Activated CD4-positive, alpha-beta T cell treated with anti-CD3 and anti-CD28 coated beads, Interleukin-2, amount 10 ng/mL, durations not matched to agents 24 days and 14 days (primary cell): ENCODE measurements at regions not wholly inside any gene's neighbourhood (a gene's known extent, or its start where the extent isn't known, plus 50 kb on each side); places are given as distances from the start of the nearest gene placed in this dataset.
"Not testable (repeated sequence)": the region's sequence is repeated elsewhere in the genome, so short reads cannot be mapped to it uniquely, and the experiment has no call there.

ENCODE experiments used
- DNase-seq: peaks from one replicate; pipeline ENCODE4 v3.0.0; 2022
- H3K27ac Mint-ChIP-seq: one replicate; pipeline ENCODE4 v1.8.0; 2022; ENCODE audit warnings: mild to moderate bottlenecking, mixed read lengths
- H3K27me3 Mint-ChIP-seq: one replicate; pipeline ENCODE4 v1.8.0; 2022; ENCODE audit warnings: mixed read lengths
- H3K36me3 Mint-ChIP-seq: one replicate; pipeline ENCODE4 v1.8.0; 2022; ENCODE audit warnings: low read depth, mild to moderate bottlenecking, mixed read lengths
- H3K4me1 Mint-ChIP-seq: one replicate; pipeline ENCODE4 v1.8.0; 2021; ENCODE audit warnings: mixed read lengths
- H3K4me3 Mint-ChIP-seq: one replicate; pipeline ENCODE4 v1.8.0; 2022; ENCODE audit warnings: mild to moderate bottlenecking, moderate library complexity, mixed read lengths
- H3K9me3 Mint-ChIP-seq: one replicate; pipeline ENCODE4 v1.8.0; 2021; ENCODE audit warnings: mixed read lengths
- intact Hi-C: fragments of 100-400 bp; cut with micrococcal nuclease; formaldehyde crosslinking; loops from one replicate; pipeline ENCODE4 v1.15.1; 2023

DNA sequence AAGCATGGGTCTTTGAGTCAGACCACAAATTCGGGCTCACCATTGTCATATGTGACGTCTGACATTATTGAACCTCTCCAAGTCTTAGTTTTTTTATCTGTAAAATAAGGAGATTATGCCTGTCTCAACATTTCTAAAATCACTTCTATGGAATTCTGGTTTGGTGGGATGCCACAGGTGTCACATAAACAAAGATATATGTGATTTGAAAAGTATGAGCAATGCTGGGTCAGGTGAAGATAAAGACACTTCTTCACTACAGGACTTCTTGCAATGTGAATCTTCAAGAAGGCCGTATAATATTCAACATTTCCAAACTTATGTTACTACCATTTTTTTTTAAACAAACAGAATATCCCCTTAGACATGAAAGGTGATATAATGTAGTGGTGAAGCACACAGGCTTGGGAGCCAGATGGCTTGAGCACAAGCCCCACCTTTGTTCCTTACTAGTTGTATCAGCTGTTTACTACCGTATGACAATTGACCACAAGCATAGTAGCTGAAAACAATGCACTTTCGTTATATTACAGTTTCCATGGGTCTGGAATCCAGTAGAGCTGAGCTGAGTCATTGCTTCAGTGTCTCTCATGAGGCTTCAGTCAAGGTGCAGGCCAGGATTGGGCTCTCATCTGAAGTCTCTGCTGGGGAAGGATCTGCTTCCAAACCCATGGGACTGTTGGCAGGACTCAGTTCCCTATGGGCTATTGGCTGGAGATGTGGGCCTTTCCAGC is 87.7 kb downstream of the UTP18 start:
- Mint-ChIP-seq H3K36me3 (no peaks in the 10 kb centered on the region), H3K27me3 (peaks cover 20% of the 10 kb centered on the region), H3K27ac (no peak overlapping the region), H3K9me3 (no peaks in the 10 kb centered on the region), H3K4me3 (no peak overlapping the region), H3K4me1 (no peaks in the 10 kb centered on the region)
- no peak for DNase-seq
- intact Hi-C loops, result no loop called here

GRCh38 chr17:51351080-51351479 is 90.7 kb downstream of the UTP18 start:
- Mint-ChIP-seq H3K27me3 (peaks cover 22% of the 10 kb centered on the region), H3K9me3 (no peaks in the 10 kb centered on the region), H3K4me3 (no peak overlapping the region), H3K27ac (no peak overlapping the region), H3K4me1 (no peaks in the 10 kb centered on the region), H3K36me3 (no peaks in the 10 kb centered on the region)
- intact Hi-C loops, result no loop called here
- DNase-seq, result no peak

- H3K27me3 Mint-ChIP-seq, result peaks cover 21% of the 10 kb centered on the region
Measured at GRCh38 chr17:51351890-51352289, 91.5 kb downstream of the UTP18 start.

DNA sequence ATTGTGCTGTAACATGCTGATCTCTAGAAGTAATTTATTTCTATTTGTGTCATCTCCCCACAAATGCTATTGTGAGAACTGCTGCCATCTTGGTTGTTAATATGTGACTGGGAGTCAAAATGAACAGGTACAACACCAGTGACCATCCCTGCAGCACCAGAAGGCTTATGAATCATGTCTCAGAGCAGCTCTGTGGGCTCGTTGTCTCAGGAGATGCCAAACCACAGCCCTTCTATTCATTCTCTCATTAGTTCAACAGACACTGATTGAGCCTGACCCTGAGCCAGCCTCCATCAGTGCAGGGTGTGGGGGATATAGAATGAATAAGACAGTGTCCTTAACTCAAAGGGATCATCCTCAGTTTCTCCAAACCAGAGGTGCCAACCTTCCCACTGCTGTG is 92.5 kb downstream of the UTP18 start:
- Mint-ChIP-seq H3K27ac (no peak overlapping the region), H3K4me3 (no peak overlapping the region), H3K4me1 (no peaks in the 10 kb centered on the region), H3K9me3 (no peaks in the 10 kb centered on the region), H3K36me3 (no peaks in the 10 kb centered on the region), H3K27me3 (peaks cover 18% of the 10 kb centered on the region)
- DNase-seq, result no peak
- intact Hi-C loops, result no loop called here

More at GRCh38 chr17:51351890-51352289, 91.5 kb downstream of the UTP18 start:
- intact Hi-C loops, result no loop called here
- no peaks in the 10 kb centered on the region for H3K9me3 Mint-ChIP-seq
- H3K4me3 Mint-ChIP-seq, result no peak overlapping the region
- H3K36me3 Mint-ChIP-seq, result no peaks in the 10 kb centered on the region
- no peak for DNase-seq
- H3K27ac Mint-ChIP-seq, result no peak overlapping the region
- no peaks in the 10 kb centered on the region for H3K4me1 Mint-ChIP-seq

GRCh38 chr17:51353296-51353695 is 93.0 kb downstream of the UTP18 start:
- no peak overlapping the region for H3K4me3 Mint-ChIP-seq
- H3K36me3 Mint-ChIP-seq, result no peaks in the 10 kb centered on the region
- H3K9me3 Mint-ChIP-seq, result no peaks in the 10 kb centered on the region
- no peaks in the 10 kb centered on the region for H3K4me1 Mint-ChIP-seq
- no peak for DNase-seq
- intact Hi-C loops, result no loop called here
- peaks cover 18% of the 10 kb centered on the region for H3K27me3 Mint-ChIP-seq
- H3K27ac Mint-ChIP-seq, result no peak overlapping the region

- peaks cover 17% of the 10 kb centered on the region for H3K27me3 Mint-ChIP-seq
- no peaks in the 10 kb centered on the region for H3K9me3 Mint-ChIP-seq
- no peak overlapping the region for H3K4me3 Mint-ChIP-seq
- no peak overlapping the region for H3K27ac Mint-ChIP-seq
- H3K36me3 Mint-ChIP-seq, result no peaks in the 10 kb centered on the region
- intact Hi-C loops, result no loop called here
- H3K4me1 Mint-ChIP-seq, result no peaks in the 10 kb centered on the region
- no peak for DNase-seq
Measured at GRCh38 chr17:51354936-51355335, 94.6 kb downstream of the UTP18 start.

GRCh38 chr17:51355441-51356410 is 95.4 kb downstream of the UTP18 start:
- intact Hi-C loops, result no loop called here
- H3K9me3 Mint-ChIP-seq, result no peaks in the 10 kb centered on the region
- no peak overlapping the region for H3K4me3 Mint-ChIP-seq
- DNase-seq, result no peak
- H3K36me3 Mint-ChIP-seq, result no peaks in the 10 kb centered on the region
- H3K27me3 Mint-ChIP-seq, result peaks cover 17% of the 10 kb centered on the region
- H3K27ac Mint-ChIP-seq, result no peak overlapping the region
- H3K4me1 Mint-ChIP-seq, result no peaks in the 10 kb centered on the region

GRCh38 chr17:51359055-51359454 is 98.7 kb downstream of the UTP18 start:
- no peak overlapping the region for H3K4me3 Mint-ChIP-seq
- no peaks in the 10 kb centered on the region for H3K9me3 Mint-ChIP-seq
- intact Hi-C loops, result no loop called here
- peaks cover 2% of the 10 kb centered on the region for H3K27me3 Mint-ChIP-seq
- no peaks in the 10 kb centered on the region for H3K36me3 Mint-ChIP-seq
- H3K27ac Mint-ChIP-seq, result no peak overlapping the region
- no peaks in the 10 kb centered on the region for H3K4me1 Mint-ChIP-seq
- DNase-seq, result no peak

GRCh38 chr17:51362811-51363585 is 102.7 kb downstream of the UTP18 start:
- intact Hi-C loops, result no loop called here
- DNase-seq, result no peak
- H3K27ac Mint-ChIP-seq, result no peak overlapping the region
- H3K9me3 Mint-ChIP-seq, result peaks cover 6% of the 10 kb centered on the region
- H3K4me3 Mint-ChIP-seq, result no peak overlapping the region
- H3K36me3 Mint-ChIP-seq, result no peaks in the 10 kb centered on the region
- peaks cover 2% of the 10 kb centered on the region for H3K27me3 Mint-ChIP-seq
- peaks cover 9% of the 10 kb centered on the region for H3K4me1 Mint-ChIP-seq

GRCh38 chr17:51365090-51365489 is 104.7 kb downstream of the UTP18 start:
- H3K4me1 Mint-ChIP-seq, result peaks cover 9% of the 10 kb centered on the region
- H3K4me3 Mint-ChIP-seq, result no peak overlapping the region
- H3K27me3 Mint-ChIP-seq, result no peaks in the 10 kb centered on the region
- peak; percentile 62 for DNase-seq
- intact Hi-C loops, result no loop called here
- H3K36me3 Mint-ChIP-seq, result no peaks in the 10 kb centered on the region
- H3K27ac Mint-ChIP-seq, result no peak overlapping the region
- peaks cover 6% of the 10 kb centered on the region for H3K9me3 Mint-ChIP-seq

DNA sequence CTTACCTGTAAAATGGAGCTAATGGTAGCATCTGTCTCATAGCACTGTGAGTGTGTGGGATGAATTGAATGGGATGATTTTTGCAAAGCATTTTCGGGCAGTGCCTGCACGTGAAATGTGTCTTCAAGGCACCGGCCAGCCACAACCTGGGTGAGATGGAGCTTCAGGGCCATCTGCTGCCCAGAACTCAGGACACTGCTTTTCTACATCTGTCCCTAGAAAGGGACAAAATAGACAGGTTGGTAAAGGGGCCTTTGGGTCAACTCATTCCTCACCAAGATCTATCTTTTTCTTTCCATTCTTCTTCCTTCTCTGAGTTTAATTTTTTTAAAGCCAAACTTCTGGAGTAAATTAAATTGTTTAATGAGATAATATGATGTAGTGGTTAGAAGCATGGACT is 106.5 kb downstream of the UTP18 start:
- Mint-ChIP-seq H3K4me1 (peaks cover 13% of the 10 kb centered on the region), H3K9me3 (peaks cover 6% of the 10 kb centered on the region), H3K27ac (no peak overlapping the region), H3K4me3 (no peak overlapping the region), H3K36me3 (peaks cover 1% of the 10 kb centered on the region), H3K27me3 (no peaks in the 10 kb centered on the region)
- DNase-seq, result no peak
- intact Hi-C loops, result no loop called here

DNA sequence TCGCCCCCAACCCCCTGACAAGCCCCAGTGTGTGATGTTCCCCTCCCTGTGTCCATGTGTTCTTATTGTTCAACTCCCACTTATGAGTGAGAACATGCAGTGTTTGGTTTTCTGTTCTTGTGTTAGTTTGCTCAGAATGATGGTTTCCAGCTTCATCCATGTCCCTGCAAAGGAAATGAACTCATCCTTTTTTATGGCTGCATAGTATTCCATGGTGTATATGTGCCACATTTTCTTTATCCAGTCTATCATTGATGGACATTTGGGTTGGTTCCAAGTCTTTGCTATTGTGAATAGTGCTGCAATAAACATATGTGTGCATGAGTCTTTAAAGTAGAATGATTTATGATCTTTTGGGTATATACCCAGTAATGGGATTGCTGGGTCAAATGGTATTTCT is 107.5 kb downstream of the UTP18 start:
- H3K27ac Mint-ChIP-seq, H3K36me3 Mint-ChIP-seq, intact Hi-C loops, DNase-seq, H3K4me3 Mint-ChIP-seq, H3K27me3 Mint-ChIP-seq, H3K9me3 Mint-ChIP-seq: not testable (repeated sequence)
- H3K4me1 Mint-ChIP-seq, result peaks cover 17% of the 10 kb centered on the region

DNA sequence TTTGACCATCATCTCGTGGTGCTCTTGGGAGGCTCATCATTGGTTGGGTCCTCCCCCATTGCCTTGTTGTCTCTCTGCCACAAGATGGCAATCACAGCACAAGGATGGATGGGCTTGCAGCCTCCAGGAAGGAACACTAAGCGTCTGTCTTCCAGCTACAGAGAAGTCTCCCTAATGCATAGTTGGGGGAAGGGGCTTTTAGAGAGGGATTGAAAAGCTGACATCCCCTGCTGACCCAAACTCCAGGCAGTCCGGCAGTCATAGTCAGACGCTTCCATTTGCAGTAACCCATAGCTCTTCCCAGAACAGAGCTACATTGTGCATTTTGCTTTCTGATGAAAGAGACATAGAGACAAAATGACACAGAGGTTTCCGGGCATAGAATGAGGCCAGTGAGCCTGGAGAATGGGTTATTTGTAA is 111.4 kb downstream of the UTP18 start:
- Mint-ChIP-seq H3K4me3 (no peak overlapping the region), H3K27ac (no peak overlapping the region), H3K4me1 (peaks cover 8% of the 10 kb centered on the region), H3K27me3 (no peaks in the 10 kb centered on the region), H3K9me3 (no peaks in the 10 kb centered on the region), H3K36me3 (peaks cover 1% of the 10 kb centered on the region)
- peak; percentile 83 for DNase-seq
- intact Hi-C loops, result loop anchor here (1.0 to 5.0 kb wide), 3 partner anchors 165 to 736 kb away; no protein-coding TSS in a partner anchor
